Memory B cell (primary cell): ENCODE measurements at regions not wholly inside any gene's neighbourhood (a gene's known extent, or its start where the extent isn't known, plus 50 kb on each side); places are given as distances from the start of the nearest gene placed in this dataset.

Experiments used
- ATAC-seq: fragments of 150-1000 bp; cut with Tn5 transposase; 2 replicates; pipeline ENCODE4 v1.10.0; 2021; ENCODE audit warnings: low read depth, mild to moderate bottlenecking, moderate library complexity
- DNase-seq, 2 donors: peaks; one replicate each; pipeline ENCODE4 v3.0.0; 2022; ENCODE audit warnings: low spot score in 2 of 2
- H3K27ac Mint-ChIP-seq: one replicate; pipeline ENCODE4 v1.8.0; 2022; ENCODE audit warnings: mild to moderate bottlenecking, moderate library complexity, mixed read lengths
- H3K27me3 Mint-ChIP-seq: one replicate; pipeline ENCODE4 v1.8.0; 2022; ENCODE audit warnings: mixed read lengths
- H3K36me3 Mint-ChIP-seq: one replicate; pipeline ENCODE4 v1.8.0; 2022; ENCODE audit warnings: mild to moderate bottlenecking, mixed read lengths
- H3K4me1 Mint-ChIP-seq: one replicate; pipeline ENCODE4 v1.8.0; 2022; ENCODE audit warnings: mixed read lengths
- H3K4me3 Mint-ChIP-seq: one replicate; pipeline ENCODE4 v1.8.0; 2022; ENCODE audit warnings: mild to moderate bottlenecking, moderate library complexity, mixed read lengths
- H3K9me3 Mint-ChIP-seq: one replicate; pipeline ENCODE4 v1.8.0; 2022; ENCODE audit warnings: mixed read lengths

GRCh38 chr18:45163871-45164270, 451.4 kb upstream of the SLC14A2 start:
- H3K36me3 Mint-ChIP-seq = no peaks in the 10 kb centered on the region
- peaks cover 12% of the 10 kb centered on the region for H3K4me1 Mint-ChIP-seq
- H3K27me3 Mint-ChIP-seq = no peaks in the 10 kb centered on the region
- ATAC-seq (no peak), DNase-seq (no peak)
- H3K27ac Mint-ChIP-seq = no peak overlapping the region
- no peaks in the 10 kb centered on the region for H3K9me3 Mint-ChIP-seq
- no peak overlapping the region for H3K4me3 Mint-ChIP-seq

GRCh38 chr18:45164551-45164950, 450.7 kb upstream of the SLC14A2 start:
- no peaks in the 10 kb centered on the region for H3K36me3 Mint-ChIP-seq
- H3K4me1 Mint-ChIP-seq = peaks cover 12% of the 10 kb centered on the region
- no peak overlapping the region for H3K4me3 Mint-ChIP-seq
- no peak overlapping the region for H3K27ac Mint-ChIP-seq
- ATAC-seq (no peak), DNase-seq (no peak)
- no peaks in the 10 kb centered on the region for H3K9me3 Mint-ChIP-seq
- no peaks in the 10 kb centered on the region for H3K27me3 Mint-ChIP-seq

DNA sequence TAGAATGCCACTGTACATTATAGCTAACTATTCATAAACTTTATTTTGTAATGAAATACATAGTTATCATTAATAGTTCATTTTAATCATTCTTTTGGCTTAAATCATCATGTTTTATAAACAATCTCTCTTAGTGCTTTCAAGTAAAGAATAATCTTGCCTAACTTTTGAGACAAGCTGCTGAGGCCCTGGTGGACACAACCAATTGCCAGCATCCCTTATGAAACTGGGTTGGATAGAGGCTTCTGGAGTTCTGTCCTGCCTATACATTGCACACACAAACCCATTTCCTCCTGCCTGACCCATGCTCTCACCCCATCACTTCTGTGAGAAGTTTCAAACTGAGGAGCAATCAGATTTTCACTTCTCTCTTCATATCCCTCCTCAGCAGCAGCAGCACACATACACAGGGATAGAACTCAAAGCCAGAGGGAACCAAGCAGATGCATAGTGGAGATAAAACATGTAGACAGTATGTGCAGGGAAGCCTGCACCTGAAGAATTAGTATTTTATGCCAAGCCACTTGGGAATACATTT, 450.0 kb upstream of the SLC14A2 start:
- H3K9me3 Mint-ChIP-seq = no peaks in the 10 kb centered on the region
- H3K36me3 Mint-ChIP-seq = no peaks in the 10 kb centered on the region
- H3K27ac Mint-ChIP-seq = no peak overlapping the region

DNA sequence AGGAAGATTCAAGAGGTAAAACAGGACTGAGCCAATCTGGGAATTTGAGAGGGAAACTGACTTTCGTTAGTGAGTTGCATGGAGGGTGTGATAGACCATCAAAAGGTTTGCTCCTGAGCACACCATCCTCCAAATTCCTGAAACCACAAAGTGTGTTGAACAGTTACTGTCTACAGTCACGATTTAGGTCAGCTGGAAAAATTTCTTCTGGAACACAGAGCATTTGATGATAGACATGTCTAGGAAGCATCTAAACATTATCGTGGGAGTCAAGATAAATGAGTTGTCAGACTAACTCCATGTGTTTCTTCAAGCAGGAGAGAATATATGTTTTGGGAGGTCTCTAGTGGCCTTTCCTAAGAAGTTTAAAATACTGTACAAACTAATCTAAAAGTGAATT, 449.4 kb upstream of the SLC14A2 start:
- Mint-ChIP-seq H3K4me3 (no peak overlapping the region), H3K9me3 (no peaks in the 10 kb centered on the region), H3K27me3 (no peaks in the 10 kb centered on the region), H3K4me1 (peaks cover 14% of the 10 kb centered on the region), H3K36me3 (no peaks in the 10 kb centered on the region), H3K27ac (no peak overlapping the region)
- no peak for DNase-seq
- no peak for ATAC-seq

More for the DNA sequence above, 450.0 kb upstream of the SLC14A2 start:
- Mint-ChIP-seq H3K4me1 (peaks cover 14% of the 10 kb centered on the region), H3K4me3 (no peak overlapping the region), H3K27me3 (no peaks in the 10 kb centered on the region)
- no peak for DNase-seq
- ATAC-seq = no peak

- Mint-ChIP-seq H3K27me3 (no peaks in the 10 kb centered on the region), H3K4me3 (no peak overlapping the region), H3K9me3 (no peaks in the 10 kb centered on the region), H3K36me3 (no peaks in the 10 kb centered on the region), H3K4me1 (peaks cover 14% of the 10 kb centered on the region), H3K27ac (no peak overlapping the region)
- no peak for ATAC-seq
- no peak for DNase-seq
These were observed 448.9 kb upstream of the SLC14A2 start for GRCh38 chr18:45166341-45166835.

DNA sequence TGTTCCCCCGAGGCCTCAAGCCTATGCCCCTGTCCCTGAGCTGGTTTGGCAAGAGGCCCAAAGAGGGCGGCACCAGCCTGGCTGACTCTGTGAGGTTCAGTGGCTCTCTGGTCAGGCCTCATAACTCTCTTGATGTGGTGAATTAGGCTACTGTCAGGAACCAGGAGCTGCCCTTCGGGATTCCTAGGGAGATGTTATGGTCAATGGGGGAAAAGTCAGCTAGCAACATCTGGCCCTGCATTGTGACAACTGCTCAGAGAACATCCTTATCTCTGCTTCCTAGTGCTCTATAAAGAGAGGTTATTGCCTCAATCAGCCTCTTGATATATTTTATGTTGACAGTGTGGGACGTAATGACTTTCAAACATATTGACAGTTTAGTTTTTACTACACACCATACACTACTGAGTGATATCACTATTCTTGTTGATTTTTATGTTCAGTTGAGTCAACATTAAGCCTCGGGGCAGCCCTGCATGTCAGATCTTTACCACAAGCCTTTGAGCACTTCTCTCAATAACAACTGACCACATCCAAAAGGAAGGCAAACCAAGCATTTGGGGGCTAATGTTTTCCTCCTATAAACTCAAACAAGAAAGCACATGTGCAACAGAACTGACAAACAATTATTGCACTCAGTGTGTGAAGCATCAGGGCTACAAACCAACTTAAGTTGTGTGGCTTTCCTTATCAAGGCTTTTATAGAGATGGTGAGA, 448.3 kb upstream of the SLC14A2 start:
- peaks cover 10% of the 10 kb centered on the region for H3K4me1 Mint-ChIP-seq
- no peak for DNase-seq
- H3K27me3 Mint-ChIP-seq = no peaks in the 10 kb centered on the region
- H3K4me3 Mint-ChIP-seq = no peak overlapping the region
- H3K27ac Mint-ChIP-seq = no peak overlapping the region
- ATAC-seq = no peak
- H3K9me3 Mint-ChIP-seq = no peaks in the 10 kb centered on the region
- H3K36me3 Mint-ChIP-seq = no peaks in the 10 kb centered on the region

- no peaks in the 10 kb centered on the region for H3K36me3 Mint-ChIP-seq
- H3K9me3 Mint-ChIP-seq = no peaks in the 10 kb centered on the region
- DNase-seq = no peak
- no peak overlapping the region for H3K4me3 Mint-ChIP-seq
- no peak overlapping the region for H3K27ac Mint-ChIP-seq
- no peaks in the 10 kb centered on the region for H3K27me3 Mint-ChIP-seq
- no peak for ATAC-seq
- peaks cover 10% of the 10 kb centered on the region for H3K4me1 Mint-ChIP-seq
These were observed 447.5 kb upstream of the SLC14A2 start for GRCh38 chr18:45167631-45168280.

DNA sequence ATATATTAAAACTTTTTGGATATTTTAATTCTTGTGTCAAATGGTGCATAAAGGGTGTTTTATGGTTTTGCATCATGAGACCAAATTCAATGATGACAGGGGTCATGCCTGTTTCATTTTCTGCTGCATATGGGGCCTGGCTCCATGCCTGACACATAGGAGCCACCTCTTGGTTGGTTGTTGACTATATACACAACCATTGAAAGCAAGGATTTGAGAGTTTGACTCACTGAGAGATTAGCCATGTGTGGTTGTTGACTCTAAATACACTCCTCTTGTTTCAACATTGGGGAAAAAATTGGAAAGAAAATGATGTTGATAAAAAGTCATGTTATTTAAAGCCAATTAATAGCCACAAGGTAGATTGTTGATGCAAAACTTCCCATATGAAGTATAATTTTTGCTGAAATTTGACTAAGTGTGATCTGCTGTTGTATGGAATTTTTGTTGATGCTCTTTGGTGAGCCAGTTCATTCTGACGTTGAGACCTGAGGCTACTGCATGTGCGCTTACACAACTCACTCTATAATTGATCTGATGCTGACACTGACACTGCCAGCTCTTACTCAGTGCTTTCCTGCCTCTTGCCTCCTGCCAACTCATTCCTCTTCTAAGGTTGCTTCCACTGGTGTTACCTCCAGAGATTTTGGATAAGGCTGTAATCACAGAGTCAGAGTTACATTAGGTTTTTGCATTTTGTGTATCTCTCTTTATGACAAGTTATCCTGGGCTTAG, 446.2 kb upstream of the SLC14A2 start:
- no peak for DNase-seq
- Mint-ChIP-seq H3K27me3 (no peaks in the 10 kb centered on the region), H3K4me3 (no peak overlapping the region), H3K4me1 (peaks cover 10% of the 10 kb centered on the region), H3K36me3 (no peaks in the 10 kb centered on the region), H3K27ac (no peak overlapping the region), H3K9me3 (no peaks in the 10 kb centered on the region)
- no peak for ATAC-seq

- no peaks in the 10 kb centered on the region for H3K27me3 Mint-ChIP-seq
- ATAC-seq = no peak
- H3K36me3 Mint-ChIP-seq = no peaks in the 10 kb centered on the region
- no peak overlapping the region for H3K4me3 Mint-ChIP-seq
- no peak for DNase-seq
- no peak overlapping the region for H3K27ac Mint-ChIP-seq
- peaks cover 10% of the 10 kb centered on the region for H3K4me1 Mint-ChIP-seq
- H3K9me3 Mint-ChIP-seq = no peaks in the 10 kb centered on the region
These were observed 445.7 kb upstream of the SLC14A2 start for GRCh38 chr18:45169610-45170009.

DNA sequence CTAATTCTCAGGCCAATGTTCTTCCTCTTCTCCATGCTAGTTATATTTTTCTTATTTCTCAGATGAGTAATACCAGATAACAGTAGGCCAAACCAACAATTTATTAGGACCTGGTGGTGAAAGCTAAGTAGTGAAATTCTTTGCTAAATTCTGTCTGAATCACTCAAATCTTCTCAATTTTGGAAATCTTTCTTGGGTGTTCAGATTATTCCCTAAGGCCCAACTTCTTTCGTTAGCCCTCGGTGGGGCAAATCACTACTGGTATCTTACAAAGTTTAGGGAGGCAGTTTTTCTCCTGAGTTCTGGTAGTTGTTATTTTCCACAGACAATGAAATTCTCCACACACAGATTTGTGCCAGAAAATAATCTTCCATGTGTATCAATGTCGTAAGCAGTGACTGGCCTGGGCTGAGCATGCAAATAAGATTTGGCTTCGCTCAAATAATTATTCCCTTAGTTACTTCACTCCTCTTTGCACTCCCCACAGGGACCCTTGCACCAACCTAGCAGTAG, 443.5 kb upstream of the SLC14A2 start:
- DNase-seq = no peak
- no peak overlapping the region for H3K27ac Mint-ChIP-seq
- ATAC-seq = no peak
- peaks cover 4% of the 10 kb centered on the region for H3K4me1 Mint-ChIP-seq
- no peaks in the 10 kb centered on the region for H3K36me3 Mint-ChIP-seq
- H3K9me3 Mint-ChIP-seq = no peaks in the 10 kb centered on the region
- no peak overlapping the region for H3K4me3 Mint-ChIP-seq
- H3K27me3 Mint-ChIP-seq = peaks cover 2% of the 10 kb centered on the region

DNA sequence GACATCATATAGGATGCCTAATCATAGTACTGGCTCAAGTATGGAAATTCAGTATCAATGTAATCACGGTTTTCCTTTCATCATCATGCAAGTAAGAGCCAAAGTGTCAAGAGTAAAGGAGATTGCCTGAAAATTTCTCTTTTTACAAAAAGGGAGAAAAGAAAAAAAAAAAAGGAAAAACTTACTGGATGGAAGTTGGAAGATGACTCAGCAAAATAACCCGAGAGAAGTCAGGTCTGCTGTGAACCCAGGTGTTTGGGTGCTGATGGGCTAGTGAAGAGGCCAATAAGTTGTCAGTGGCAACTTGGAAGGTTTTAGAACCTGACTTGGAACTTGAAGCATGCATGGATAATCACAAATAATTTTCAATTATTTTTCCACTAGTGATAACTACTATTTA, 441.9 kb upstream of the SLC14A2 start:
- peaks cover 2% of the 10 kb centered on the region for H3K27me3 Mint-ChIP-seq
- H3K4me1 Mint-ChIP-seq = peaks cover 4% of the 10 kb centered on the region
- H3K4me3 Mint-ChIP-seq = no peak overlapping the region
- H3K36me3 Mint-ChIP-seq = no peaks in the 10 kb centered on the region
- H3K27ac Mint-ChIP-seq = no peak overlapping the region
- DNase-seq = no peak
- no peaks in the 10 kb centered on the region for H3K9me3 Mint-ChIP-seq
- ATAC-seq = no peak

- H3K4me1 Mint-ChIP-seq = peaks cover 4% of the 10 kb centered on the region
- peaks cover 2% of the 10 kb centered on the region for H3K27me3 Mint-ChIP-seq
These were observed 441.3 kb upstream of the SLC14A2 start for GRCh38 chr18:45173799-45174519.

DNA sequence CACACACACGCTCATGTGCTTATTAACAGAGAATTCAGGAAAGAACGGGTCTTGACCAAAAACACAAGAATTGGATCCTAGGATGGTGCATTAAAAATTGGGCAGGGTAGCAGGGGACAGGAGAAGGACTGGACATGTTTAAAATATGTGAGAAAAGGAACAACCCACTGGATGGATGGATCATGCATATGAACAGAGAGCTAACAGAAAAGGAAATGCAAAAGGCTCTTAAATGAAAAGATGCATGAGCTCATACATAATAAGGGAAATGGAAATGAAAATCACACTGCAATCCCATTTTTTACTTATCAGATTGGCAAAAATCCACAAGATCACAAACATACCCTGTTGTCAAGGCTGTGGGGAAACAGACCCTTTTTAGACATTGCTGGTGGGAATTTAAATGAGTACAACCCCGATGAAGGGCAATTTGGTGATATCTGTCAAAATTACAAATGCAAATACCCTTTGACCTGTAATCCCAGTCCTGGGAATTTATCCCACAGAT, 440.6 kb upstream of the SLC14A2 start:
- H3K36me3 Mint-ChIP-seq = no peaks in the 10 kb centered on the region
- peaks cover 2% of the 10 kb centered on the region for H3K27me3 Mint-ChIP-seq
- peaks cover 4% of the 10 kb centered on the region for H3K4me1 Mint-ChIP-seq
- DNase-seq (no peak), ATAC-seq (no peak)
- no peaks in the 10 kb centered on the region for H3K9me3 Mint-ChIP-seq
- no peak overlapping the region for H3K27ac Mint-ChIP-seq
- H3K4me3 Mint-ChIP-seq = no peak overlapping the region

More at GRCh38 chr18:45173799-45174519, 441.3 kb upstream of the SLC14A2 start:
- ATAC-seq (no peak), DNase-seq (no peak)
- no peak overlapping the region for H3K4me3 Mint-ChIP-seq
- no peaks in the 10 kb centered on the region for H3K9me3 Mint-ChIP-seq
- H3K36me3 Mint-ChIP-seq = no peaks in the 10 kb centered on the region
- H3K27ac Mint-ChIP-seq = no peak overlapping the region
